ENCODE measurements at regions not wholly inside any gene's neighbourhood (a gene's known extent, or its start where the extent isn't known, plus 50 kb on each side); places are given as distances from the start of the nearest gene placed in this dataset.
A peak's percentile ranks its signal among the peaks of the same experiment; 100 is the strongest.
"Not testable (repeated sequence)": the region's sequence is repeated elsewhere in the genome, so short reads cannot be mapped to it uniquely, and the experiment has no call there.

DNA sequence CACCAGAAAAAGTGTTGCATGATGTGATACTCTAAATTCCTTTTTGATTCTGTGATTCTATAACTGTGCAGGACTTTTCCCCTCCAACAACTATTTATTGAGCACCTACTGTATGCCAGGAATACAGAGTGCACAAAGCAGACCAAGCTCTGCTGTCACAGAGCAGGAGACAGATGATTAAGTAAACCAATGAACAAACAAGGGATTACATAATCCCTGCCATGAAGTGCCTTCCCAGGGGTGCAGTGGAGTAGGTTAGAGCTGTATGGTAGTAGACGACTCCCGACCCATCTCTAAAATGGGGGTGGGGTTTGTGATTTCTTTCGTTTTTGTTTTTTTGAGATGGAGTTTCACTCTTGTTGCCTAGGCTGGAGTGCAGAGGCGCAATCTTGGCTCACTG is 213.9 kb downstream of the TBX5 start:
- DNase-seq: no peak

DNA sequence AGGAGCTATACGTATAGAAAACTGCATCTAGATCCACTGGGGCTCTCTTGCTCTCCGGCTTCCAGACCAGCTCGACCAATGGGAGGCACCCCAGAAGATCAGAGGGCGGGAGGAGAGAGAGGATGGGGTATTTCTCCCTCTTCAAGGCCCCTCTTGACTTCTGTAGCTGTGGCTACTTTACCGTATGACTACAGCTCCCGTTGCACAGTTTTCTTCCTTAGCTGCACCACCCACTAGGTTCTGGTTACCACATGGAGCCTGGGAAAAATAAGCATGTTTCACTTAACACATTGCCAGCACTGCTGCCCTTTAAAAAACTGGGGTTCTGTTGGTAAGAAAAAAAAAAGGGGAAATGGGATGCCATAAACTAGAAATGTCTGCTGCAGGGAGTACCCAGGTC is 214.4 kb downstream of the TBX5 start:
- DNase-seq: no peak

DNA sequence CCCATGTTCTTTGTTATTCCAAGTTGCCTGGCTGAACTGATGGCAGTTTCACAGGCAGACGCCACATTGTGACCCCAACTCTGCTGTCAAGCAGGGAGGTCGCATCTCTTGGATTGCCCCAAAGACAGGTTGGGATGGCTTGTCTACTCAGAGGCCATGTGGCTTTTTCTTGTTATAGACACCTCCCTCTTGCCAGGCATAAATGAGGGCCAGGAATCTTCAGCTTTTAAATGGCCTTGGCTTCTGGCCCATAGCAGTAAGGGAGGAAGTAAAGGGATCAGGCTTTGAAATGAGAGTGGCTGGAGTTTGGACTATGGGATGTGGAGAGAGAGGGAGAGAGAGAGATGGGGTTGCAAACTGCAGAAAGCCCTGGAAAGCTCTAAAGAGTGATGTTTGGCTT is 215.0 kb downstream of the TBX5 start:
- no peak for DNase-seq

DNA sequence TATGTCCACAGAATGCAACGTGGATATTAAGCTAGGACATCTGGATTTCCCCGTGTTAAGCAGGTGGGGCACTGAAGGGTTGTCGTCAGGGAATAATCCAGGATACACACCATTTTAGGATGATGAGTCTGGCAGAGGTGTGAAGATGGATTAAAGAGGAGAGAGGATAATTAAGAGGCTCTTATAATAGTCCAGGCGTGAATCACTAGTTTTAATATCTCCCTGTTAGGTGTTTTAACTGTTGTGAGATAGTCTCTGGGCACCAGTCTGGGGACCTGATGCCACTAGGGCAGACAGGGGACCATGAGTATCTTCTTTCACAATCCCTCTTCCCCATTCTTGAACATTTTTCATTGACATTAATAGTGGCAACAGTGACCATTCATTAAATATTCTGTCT is 216.7 kb downstream of the TBX5 start:
- no peak for DNase-seq

DNA sequence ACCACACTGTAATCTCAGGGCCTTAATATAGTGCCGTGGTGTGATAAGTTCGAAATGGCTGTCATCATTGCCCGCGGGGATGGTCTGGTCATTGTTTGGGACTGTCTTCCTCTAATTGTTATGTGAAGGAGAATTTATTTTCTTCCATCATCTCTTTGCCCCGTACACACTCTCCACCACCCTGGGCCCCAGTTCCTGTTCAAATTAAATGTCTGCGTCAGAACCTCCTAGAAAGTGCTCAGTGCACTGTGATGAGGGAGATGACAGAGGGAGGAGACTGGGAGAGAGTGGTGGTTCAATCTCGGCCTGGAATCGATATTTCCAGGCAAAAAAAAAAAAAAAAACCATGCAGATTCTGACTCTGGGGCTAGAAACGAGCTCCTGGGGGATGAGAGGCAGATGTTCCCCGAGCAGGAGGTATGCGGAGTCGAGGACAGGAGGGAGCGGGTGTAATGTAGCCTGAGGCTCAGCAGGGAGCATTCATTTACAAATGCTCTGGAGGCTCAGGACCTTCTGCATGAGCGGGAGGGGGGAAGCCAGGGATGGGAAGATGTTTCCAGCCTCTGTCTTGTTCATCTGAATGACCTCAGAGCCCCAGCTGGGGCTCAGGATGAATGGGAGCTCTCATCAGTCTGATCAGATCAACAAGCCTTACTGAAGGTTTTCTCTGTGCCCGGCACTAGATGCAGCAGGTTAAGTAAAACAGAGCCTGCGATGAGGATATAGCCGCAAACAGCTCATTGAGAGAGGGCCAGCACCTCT is 219.5 kb downstream of the TBX5 start:
- no peak for DNase-seq

DNA sequence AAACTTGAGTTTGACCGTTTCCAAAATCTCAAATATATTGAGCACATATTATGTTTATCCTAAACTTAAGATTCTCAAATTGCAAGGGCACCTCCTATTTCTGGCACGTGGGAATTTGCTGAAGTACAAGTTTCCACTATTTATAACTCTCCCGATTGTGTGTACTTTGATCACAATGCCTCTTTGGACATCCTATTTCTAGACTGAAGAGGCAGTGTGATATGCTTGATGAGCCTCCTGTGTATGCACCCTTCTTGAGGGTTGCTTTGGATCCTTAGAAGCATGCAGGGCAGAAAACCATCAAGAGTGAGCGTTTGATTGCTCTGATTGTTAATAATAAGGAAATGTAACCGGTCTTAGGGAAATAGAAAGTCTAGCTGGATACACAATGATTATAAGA is 218.9 kb upstream of the RBM19 start:
- no peak for DNase-seq

DNA sequence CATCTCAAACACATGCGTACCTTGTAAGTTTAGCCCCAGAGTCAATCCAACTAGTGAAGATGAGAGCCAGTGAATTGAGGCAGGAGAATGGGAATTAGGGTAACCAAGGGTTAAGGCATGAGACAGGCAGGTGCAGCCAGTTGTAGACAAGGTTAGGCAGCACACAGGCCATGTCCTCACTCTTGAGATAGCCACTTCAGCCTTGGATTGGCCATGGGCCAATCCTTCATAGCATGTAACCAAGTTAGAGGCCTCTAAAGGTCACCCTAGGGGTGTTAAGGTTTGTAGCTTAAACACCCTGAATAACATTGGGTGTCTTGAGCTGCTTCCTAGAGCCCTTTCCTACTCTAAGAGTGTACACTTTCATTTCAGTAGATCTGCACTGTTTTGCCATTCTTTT is 208.2 kb upstream of the RBM19 start:
- DNase-seq: no peak

DNA sequence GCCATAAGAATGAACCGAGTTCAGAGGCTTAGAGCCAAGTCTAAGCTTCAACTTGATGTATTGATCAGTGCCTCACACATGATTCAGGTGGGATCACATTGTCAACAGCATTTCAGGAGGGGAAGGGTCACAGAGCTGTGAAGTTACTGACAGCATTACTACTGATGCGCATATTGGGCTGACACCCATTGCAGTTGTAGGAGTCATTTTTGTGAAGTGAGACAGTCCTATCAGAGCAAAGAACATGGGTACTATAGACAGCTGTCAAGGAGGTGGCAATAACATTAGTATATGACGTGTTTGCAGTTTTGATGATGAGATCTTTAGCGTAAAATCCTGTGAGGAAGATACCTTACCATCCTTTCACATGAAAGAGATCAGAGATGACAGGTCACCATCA is 206.0 kb upstream of the RBM19 start:
- DNase-seq: no peak

DNA sequence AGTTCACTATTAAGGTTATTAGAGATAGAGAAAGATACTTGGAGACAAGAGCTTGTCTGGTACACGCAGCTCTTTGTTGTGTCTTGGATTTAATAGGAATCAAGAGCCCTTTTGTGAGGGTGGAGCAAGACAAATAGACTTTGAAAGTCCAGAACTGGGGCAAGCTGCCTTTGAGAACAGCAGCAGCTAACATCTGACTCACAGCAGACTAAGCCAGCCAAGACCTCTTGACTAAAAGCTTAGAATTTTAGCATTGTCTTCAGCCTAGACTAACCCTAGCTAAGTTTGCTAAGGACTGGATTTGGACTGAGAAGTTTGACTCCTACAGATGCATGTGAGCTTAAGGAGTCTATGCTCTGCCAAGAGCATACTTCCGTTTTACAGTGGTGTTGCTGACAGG is 201.9 kb upstream of the RBM19 start:
- no peak for DNase-seq

DNA sequence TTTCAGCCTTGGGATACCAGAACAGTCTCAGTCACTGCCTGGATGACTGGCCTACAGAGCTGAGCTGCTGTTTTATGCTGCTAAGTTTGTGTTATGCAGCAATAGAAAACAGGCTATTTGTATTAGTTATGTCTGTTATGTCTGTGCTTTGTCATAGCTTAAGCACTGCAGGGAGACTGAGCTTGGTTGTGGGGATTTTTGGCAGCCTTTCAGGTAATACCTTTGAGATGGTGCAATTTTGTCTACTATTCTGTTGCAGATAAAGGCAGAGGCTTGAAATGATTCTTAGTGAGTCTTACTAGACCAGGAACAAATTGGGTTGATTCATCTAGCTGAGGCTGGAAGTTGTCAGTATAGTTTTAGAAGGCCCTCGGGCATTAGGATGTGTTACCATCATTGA is 201.3 kb upstream of the RBM19 start:
- no peak for DNase-seq

DNA sequence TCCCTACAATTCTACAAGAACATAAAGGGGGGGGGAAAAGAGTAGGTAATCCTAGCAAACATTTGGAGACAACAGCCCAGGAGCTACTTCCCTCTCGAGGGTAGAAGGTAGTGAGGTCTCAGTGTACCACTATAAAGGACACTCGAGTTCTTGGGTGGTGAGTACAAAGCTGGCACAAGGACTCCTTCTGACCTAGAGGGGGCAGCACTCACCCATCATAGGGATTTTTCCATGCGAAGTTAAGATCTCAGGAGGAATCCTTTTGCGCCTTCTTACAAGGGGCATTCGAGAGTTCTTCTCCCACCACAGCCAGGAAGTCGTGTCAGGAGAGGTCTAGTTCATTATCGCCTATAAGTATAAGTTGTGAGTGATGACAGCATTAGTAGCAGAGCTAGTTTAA is 200.2 kb upstream of the RBM19 start:
- peak; percentile 17 for DNase-seq

DNA sequence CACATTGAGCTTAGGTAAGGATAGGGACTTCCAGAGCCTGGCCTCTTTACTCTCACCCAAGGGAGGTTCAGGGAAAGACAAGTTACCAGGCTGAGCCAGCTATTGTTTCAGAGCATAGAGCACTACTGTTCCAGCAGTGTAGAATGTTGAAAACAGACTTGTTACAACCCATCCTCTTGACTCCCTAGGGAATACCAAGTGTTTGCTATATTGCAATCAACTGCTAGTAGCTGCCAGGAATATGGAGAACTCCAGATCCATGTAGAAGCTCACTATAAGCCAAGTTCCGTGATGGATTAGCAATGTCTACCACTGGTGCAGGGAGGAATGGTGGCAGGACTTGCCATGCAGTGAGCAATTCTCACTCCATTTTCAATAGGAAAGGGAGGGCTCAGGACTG is 199.8 kb upstream of the RBM19 start:
- DNase-seq: no peak

DNA sequence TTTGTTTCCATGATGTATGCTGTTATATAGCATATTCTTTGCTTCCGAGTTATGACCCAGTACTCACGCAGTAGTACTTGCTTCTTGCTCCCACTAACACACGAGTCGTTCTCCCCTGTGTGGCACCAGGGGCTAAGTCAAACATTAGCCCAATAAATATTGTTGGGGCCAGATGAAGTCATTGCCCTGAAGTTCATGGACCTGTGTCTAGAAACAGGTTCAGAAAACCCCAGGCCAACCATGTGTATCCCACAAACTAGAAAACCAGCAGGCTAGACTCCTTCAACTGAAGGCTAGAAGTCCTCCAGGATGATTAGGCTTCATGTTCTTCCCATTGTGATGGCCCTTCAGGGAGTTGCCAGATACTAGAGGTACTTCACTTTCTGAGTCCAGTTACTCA is 198.2 kb upstream of the RBM19 start:
- no peak for DNase-seq

DNA sequence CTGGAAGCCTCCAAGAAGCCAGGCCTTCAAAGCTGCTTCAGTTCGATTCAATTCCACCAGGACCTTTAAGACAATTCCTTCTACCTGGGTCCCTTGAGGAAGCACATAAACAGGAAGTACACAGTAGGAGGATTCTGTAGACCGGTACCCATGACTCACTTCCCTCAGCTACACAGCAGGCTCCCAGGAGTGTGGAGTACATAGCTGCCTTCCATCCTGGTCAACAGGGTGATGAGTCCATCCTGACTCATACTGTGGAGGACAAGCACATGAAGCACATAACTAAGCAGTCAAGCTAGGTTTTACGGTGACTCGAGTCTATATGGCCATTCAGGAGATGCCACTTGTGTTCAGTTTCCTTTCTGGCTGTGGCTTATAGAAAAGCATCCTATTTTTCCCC is 197.6 kb upstream of the RBM19 start:
- peak; percentile 36 for DNase-seq

DNA sequence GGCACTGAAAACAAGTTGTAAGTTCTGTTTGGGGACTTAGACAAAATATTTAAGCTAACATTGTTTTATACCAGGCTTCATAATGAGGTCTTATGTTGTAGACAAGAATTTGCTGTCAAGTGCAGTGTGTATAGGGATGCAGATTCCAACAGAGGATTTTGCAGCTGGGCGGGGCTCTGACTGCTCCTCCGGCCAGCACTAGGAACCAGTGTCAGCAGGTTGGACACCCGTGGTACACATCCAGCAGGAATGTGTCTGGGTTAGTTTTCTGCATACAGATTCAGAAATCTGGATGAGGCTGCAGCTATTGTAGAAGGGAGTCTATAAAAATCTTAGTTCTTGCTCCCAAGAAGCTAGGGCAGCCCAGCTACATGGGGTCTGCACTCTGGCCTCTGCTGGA is 194.3 kb upstream of the RBM19 start:
- no peak for DNase-seq

DNA sequence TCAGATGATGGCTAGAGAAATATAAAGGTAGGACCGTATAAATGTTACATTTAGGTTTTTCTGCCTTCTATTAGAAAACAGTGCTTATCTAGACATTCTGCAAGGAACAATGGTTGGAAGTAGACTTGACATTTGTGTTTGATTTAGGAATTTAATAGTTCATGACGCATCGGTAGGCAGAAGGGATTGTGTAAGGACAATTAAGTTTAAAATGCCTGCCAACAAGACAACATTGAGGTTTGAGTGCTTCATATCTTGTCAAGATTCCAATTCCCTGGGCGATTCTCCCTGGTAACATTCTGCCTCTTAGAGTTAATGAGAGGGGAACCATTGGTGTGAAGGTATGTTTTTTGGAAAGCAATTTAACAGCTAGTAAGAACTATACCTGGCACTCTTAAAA is 186.8 kb upstream of the RBM19 start:
- DNase-seq: no peak

DNA sequence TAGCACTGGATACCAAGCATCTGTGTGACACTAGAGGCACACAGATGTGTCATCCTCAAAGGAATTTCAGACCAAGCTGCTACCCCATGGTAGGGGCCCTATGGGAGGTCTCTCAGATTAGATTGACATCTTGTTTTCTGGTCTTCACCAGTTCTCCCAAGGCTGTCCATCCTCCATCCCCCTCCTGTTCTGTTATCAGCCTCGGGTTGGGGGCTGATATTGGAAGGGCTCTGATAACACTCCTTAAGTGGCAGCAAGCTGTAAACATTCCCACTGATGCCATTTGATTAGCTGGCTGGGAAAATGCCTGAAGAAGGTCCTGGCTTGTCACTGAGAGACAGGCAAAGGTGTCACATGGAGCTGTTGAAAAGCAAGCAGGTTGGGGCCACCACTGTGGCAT is 185.9 kb upstream of the RBM19 start:
- DNase-seq: no peak

DNA sequence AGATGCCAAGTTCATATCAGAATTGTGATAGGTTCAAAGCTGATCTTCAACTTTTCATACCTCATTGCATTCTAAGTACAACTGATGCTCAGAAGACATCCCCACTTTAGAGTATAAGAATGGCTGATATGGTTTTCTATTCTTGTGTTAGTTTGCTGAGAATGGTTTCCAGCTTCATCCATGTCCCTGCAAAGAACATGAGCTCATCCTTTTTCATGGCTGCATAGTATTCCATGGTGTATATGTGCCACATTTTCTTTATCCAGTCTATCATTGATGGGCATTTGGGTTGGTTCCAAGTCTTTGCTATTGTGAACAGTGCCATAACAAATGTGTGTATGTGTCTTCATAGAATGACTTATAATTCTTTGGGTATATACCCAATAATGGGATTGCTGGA is 184.5 kb upstream of the RBM19 start:
- DNase-seq: not testable (repeated sequence)

DNA sequence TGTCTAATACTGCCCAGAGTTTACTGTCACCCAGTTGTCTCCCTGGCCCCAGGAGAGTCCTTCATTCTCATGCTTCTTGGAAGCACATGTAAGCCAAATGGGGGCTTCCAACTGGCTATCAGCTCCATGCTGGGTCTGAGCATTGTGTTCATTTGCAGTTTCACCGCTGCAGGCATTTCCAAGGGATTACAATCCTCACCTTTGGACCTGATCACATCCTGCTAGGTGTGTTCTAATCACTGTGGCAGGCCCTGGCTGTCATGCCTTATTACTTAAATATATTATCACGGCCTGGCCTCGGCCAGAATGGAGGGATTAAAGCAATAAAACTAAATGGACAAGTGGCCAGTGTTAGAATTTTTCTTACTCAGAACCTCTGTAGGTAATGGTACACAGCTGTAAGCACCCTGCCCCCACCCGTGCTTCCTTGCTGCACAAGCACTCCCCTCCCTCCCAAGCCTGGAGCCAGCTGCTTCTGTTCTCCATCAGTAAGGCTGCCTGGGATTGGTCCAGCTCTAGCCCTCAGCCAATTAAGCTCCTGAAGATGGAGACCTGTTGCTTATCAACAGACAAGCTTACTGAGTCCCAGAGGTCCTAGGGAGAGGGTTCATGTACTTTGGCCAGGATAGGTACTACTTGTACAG is 175.9 kb upstream of the RBM19 start:
- DNase-seq: no peak

DNA sequence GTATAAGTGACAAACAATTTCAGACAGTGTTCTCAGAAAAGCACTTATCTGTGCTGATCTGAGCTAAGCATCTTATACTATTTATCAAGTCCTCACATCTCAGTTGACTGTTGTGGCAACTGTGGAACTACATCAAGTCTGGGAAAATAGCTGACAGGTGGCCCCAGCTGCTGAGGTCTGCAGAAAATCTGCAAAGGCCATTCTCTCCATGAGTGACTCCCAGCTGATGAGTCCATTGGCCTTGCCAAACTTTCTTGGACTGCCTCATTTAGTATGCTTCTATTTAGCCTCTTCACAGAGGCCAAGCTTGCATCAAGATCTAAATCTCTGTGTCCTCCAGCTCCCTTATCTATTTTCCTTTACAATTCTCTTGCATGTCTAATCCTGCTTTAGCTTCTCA is 174.5 kb upstream of the RBM19 start:
- no peak for DNase-seq

DNA sequence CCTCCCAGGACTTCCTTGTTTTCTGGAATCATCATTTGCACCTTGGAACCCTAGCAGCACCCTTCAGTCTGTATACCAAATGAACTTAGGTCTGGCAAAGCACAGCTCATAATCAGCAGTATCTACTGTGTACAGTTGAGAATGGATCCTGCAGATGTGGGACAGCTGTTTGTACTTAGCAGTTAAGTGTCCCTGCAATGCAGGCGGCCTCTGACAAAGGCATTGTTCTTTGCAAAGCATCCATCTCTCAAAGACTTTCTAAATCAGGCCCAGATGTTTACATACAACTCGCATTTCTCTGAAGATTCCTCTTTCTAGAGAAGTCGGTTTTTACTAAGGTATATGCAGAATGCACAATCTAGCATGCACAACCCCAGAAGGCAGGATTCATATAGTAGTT is 170.5 kb upstream of the RBM19 start:
- DNase-seq: no peak

DNA sequence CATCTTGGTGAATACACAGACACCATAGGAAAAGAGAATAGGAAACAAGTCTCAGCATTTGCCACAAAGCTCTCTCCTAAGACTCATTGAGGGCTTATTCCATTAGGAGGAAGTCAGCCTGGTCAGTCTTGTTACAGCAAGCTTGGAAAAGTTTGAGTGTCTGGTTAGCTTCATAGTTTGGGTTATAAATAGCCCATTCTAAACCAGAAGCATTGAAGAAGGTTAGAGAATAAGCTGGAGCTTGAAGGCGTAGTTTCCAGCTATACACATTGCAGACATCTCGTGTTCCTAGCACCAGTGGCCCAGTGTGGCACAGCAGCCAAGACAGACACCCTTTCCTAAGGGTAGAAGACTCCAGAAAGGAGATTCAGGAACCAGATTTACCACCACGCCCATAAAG is 168.8 kb upstream of the RBM19 start:
- no peak for DNase-seq

DNA sequence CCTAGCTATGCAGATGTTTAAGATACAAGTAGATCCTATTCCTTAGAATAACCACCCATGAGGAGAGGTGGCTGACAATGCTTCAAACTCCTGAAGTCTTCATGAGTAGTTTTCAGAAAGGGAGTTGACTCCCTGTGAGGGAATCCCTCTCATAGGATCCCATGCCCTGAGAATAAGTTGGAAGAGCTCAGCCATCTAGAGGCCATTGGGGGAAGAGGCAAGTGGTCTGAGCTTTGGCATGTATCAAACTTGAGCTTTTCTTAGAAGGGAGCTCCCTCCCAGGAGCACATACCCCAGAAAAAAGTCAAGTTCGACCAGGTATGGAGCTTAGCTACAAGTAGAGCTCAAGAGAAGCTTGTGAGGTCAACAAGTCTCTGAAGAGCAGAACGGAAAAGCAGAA is 165.7 kb upstream of the RBM19 start:
- no peak for DNase-seq

DNA sequence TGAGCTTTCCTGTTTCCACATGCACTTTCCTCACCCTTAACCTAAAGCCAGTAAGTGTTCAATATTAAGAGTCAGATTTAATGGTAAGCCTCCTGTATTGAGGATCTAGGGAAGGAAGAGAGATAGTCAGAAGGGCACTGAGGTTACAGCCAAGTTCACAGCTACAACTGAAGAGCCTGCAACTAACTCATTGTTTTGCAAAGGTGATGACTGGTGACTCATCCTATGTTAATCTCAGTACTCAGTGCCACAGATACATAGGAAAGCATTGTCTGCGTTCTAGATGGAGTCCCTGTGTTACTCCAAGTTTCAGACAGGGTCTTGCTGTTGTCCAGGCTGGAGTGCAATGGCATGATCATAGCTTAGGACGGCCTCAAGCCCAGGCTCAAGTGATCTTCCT is 157.0 kb upstream of the RBM19 start:
- no peak for DNase-seq

DNA sequence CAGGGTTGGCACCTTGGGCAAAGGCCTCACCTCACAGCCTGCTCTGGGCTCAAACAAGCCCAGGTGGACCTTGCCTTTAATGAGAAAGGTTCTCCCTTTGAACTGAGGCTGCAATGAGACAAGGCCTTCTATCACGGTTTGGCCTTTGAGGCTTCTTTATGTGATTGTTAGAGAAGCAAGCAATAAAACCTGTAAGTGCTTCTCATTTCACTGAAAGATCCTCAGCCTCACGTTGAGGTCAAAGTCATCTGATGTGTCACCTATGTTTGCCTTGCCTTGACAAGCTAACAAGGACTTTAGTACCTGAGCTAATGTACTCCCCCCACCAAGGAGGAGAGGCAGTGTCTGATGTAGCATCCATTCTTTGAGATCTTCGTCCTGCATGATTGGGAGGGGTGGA is 155.9 kb upstream of the RBM19 start:
- DNase-seq: no peak

Data from MV-4-11 (cell line).